ENCODE measurements at regions not wholly inside any gene's neighbourhood (a gene's known extent, or its start where the extent isn't known, plus 50 kb on each side); places are given as distances from the start of the nearest gene placed in this dataset.

DNA sequence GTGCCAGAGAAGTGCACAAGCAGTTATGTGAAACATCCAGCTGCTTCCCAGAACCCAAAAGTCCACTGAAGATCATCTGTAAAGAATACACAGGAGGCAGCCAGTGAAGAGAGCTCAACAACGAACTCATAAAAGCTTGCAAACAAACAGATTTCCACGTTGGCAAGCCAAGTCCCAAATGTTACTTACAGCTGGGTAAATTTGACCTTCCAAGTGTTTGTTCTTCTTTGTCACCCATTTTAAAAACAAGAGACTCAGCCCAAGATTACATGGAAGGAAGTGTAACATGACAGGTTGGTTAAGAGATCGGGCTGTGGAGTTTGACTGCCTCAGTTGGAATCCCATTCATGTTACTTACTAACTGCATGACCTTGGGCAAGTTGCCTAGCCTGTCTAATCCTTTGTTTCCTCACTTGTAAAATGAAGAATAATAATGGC, 174.9 kb upstream of the PAPPA start:
- Histone ChIP-seq H2AFZ (ENCODE audit: low read depth) (no peak overlapping the region), H3K79me2 (ENCODE audit: insufficient read depth) (no peaks in the 10 kb centered on the region), H3K27me3 (ENCODE audit: insufficient read depth) (no peaks in the 10 kb centered on the region), H3K4me2 (no peak overlapping the region), H4K20me1 (ENCODE audit: insufficient read depth) (no peaks in the 10 kb centered on the region), H3K36me3 (replicated peaks in 1 of 2; ENCODE audit: control insufficient read depth in 1 of 2, insufficient read depth in 2 of 2, low read length in 1 of 2) (no peaks in the 10 kb centered on the region), H3K9ac (no peak overlapping the region), H3K9me3 (no peaks in the 10 kb centered on the region), H3K4me1 (ENCODE audit: control insufficient read depth in 1 of 2, insufficient read depth in 2 of 2, low read depth in 1 of 2, low read length in 1 of 2) (peaks cover 0 to 11% of the 10 kb centered on the region in 2 experiments; a peak in 1 of 4 replicates), H3F3A (replicated peaks; ENCODE audit: insufficient read depth) (no peaks in the 10 kb centered on the region), H3K27ac (ENCODE audit: low read depth in 2 of 2, low read length in 1 of 2) (no peak overlapping the region), H3K4me3 (ENCODE audit: low read depth in 2 of 2, low read length in 1 of 2) (no peak overlapping the region), H3K9me2 (no peaks in the 10 kb centered on the region)
- TF ChIP-seq ELF1 (IDR thresholded peaks at IDR 0.05) = no peak
- TF ChIP-seq, protein P1, sequence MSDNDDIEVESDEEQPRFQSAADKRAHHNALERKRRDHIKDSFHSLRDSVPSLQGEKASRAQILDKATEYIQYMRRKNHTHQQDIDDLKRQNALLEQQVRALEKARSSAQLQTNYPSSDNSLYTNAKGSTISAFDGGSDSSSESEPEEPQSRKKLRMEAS (IDR thresholded peaks at IDR 0.05; ENCODE audit: low read depth) = no peak
- TF ChIP-seq NFIC (IDR thresholded peaks at IDR 0.05; ENCODE audit: borderline replicate concordance) = no peak
- TF ChIP-seq POLR2AphosphoS5 (IDR thresholded peaks at IDR 0.05; ENCODE audit: low read depth, low read length) = no peak
- TF ChIP-seq TAF1 (IDR thresholded peaks at IDR 0.05; ENCODE audit: borderline replicate concordance, low read depth, low read length) = no peak
- no peak for TF ChIP-seq RFX5 (IDR thresholded peaks at IDR 0.05; ENCODE audit: low read length)
- TF ChIP-seq FOXJ3 (CRISPR knock-in tag; IDR thresholded peaks at IDR 0.05) = no peak
- TF ChIP-seq, protein P2, sequence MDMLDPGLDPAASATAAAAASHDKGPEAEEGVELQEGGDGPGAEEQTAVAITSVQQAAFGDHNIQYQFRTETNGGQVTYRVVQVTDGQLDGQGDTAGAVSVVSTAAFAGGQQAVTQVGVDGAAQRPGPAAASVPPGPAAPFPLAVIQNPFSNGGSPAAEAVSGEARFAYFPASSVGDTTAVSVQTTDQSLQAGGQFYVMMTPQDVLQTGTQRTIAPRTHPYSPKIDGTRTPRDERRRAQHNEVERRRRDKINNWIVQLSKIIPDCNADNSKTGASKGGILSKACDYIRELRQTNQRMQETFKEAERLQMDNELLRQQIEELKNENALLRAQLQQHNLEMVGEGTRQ (IDR thresholded peaks at IDR 0.05; ENCODE audit: borderline replicate concordance, low read depth, low read length) = no peak
- no peak for TF ChIP-seq YY1 (IDR thresholded peaks at IDR 0.05; ENCODE audit: low read depth)
- WGBS (ENCODE audit: low lambda C conversion rate) = 72% methylated on average over 3 of the region's 3 CpGs
- CTCF ChIA-PET = no interaction called here
- POLR2A ChIA-PET = no interaction called here
- no peak for DNase-seq

DNA sequence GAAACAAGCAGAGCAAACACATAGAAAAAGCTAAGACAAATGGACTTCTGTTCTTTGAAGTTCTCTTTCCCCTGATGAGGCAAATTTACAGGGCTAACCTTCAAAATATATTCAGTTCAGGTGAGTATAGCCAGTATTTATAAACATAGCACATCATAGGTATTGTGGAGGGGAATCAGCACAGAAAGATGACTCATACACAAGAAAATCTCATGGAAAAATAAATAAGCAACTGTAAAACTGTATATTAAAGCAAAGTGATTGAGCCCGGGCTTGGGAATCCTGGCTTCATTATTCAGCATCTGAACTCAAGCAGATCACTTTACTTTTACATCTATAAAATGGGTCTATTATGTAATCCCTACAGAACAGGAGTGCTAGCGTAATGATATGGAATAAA, 173.5 kb upstream of the PAPPA start:
- no peak for DNase-seq
- H3K4me1 ChIP-seq (ENCODE audit: control insufficient read depth in 1 of 2, insufficient read depth in 2 of 2, low read depth in 1 of 2, low read length in 1 of 2) = peaks cover 0 to 11% of the 10 kb centered on the region in 2 experiments; a peak in 1 of 4 replicates
- no peak overlapping the region for H3K4me3 ChIP-seq (ENCODE audit: low read depth in 2 of 2, low read length in 1 of 2)
- H3K4me2 ChIP-seq = no peak overlapping the region
- no peak overlapping the region for H3K27ac ChIP-seq (ENCODE audit: low read depth in 2 of 2, low read length in 1 of 2)
- ChIA-PET POLR2A (no interaction called here), CTCF (no interaction called here)
- TF ChIP-seq, protein P3, sequence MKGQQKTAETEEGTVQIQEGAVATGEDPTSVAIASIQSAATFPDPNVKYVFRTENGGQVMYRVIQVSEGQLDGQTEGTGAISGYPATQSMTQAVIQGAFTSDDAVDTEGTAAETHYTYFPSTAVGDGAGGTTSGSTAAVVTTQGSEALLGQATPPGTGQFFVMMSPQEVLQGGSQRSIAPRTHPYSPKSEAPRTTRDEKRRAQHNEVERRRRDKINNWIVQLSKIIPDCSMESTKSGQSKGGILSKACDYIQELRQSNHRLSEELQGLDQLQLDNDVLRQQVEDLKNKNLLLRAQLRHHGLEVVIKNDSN (IDR thresholded peaks at IDR 0.05; ENCODE audit: borderline replicate concordance, low read depth) = no peak
- TF ChIP-seq RCOR1 (IDR thresholded peaks at IDR 0.05; ENCODE audit: low read length) (no peak), TAF1 (IDR thresholded peaks at IDR 0.05; ENCODE audit: borderline replicate concordance, low read depth, low read length) (no peak), MEF2A (IDR thresholded peaks at IDR 0.05; ENCODE audit: borderline replicate concordance, low read depth) (no peak), EZH2phosphoT487 (IDR thresholded peaks at IDR 0.05; ENCODE audit: borderline replicate concordance, low read depth) (no peak), ELF1 (IDR thresholded peaks at IDR 0.05) (no peak), EP300 (IDR thresholded peaks at IDR 0.05; ENCODE audit: borderline replicate concordance in 1 of 2, low read depth in 1 of 2, low read length in 1 of 2) (no peak), GATA2 (CRISPR knock-in tag; IDR thresholded peaks at IDR 0.05) (no peak), SIN3A (IDR thresholded peaks at IDR 0.05; ENCODE audit: borderline replicate concordance, low read depth, low read length) (no peak), SMC3 (IDR thresholded peaks at IDR 0.05; ENCODE audit: low read depth, low read length) (no peak)
- TF ChIP-seq, protein P4, sequence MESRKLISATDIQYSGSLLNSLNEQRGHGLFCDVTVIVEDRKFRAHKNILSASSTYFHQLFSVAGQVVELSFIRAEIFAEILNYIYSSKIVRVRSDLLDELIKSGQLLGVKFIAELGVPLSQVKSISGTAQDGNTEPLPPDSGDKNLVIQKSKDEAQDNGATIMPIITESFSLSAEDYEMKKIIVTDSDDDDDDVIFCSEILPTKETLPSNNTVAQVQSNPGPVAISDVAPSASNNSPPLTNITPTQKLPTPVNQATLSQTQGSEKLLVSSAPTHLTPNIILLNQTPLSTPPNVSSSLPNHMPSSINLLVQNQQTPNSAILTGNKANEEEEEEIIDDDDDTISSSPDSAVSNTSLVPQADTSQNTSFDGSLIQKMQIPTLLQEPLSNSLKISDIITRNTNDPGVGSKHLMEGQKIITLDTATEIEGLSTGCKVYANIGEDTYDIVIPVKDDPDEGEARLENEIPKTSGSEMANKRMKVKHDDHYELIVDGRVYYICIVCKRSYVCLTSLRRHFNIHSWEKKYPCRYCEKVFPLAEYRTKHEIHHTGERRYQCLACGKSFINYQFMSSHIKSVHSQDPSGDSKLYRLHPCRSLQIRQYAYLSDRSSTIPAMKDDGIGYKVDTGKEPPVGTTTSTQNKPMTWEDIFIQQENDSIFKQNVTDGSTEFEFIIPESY (IDR thresholded peaks at IDR 0.05; ENCODE audit: borderline replicate concordance, low read depth) = no peak
- H3K36me3 ChIP-seq (replicated peaks in 1 of 2; ENCODE audit: control insufficient read depth in 1 of 2, insufficient read depth in 2 of 2, low read length in 1 of 2) = no peaks in the 10 kb centered on the region
- 95% methylated on average over 2 of the region's 2 CpGs for WGBS (ENCODE audit: low lambda C conversion rate)
- no peak overlapping the region for H2AFZ ChIP-seq (ENCODE audit: low read depth)
- H3K9ac ChIP-seq = no peak overlapping the region
- no peaks in the 10 kb centered on the region for H3K79me2 ChIP-seq (ENCODE audit: insufficient read depth)
- H3K27me3 ChIP-seq (ENCODE audit: insufficient read depth) = no peaks in the 10 kb centered on the region
- no peaks in the 10 kb centered on the region for H3K9me3 ChIP-seq
- H4K20me1 ChIP-seq (ENCODE audit: insufficient read depth) = no peaks in the 10 kb centered on the region
- no peaks in the 10 kb centered on the region for H3F3A ChIP-seq (replicated peaks; ENCODE audit: insufficient read depth)
- H3K9me2 ChIP-seq = no peaks in the 10 kb centered on the region

Data from SK-N-SH (cell line).